ENCODE measurements at regions not wholly inside any gene's neighbourhood (a gene's known extent, or its start where the extent isn't known, plus 50 kb on each side); places are given as distances from the start of the nearest gene placed in this dataset.

GRCh38 chr7:156590212-156590611, 50.4 kb upstream of the RNF32 start:
- TF ChIP-seq CTCF (IDR thresholded peaks at IDR 0.05; ENCODE audit: control insufficient read depth, extremely low read depth, insufficient read depth), result no peak
- DNase-seq (ENCODE audit: low read depth), result no peak
- no peak overlapping the region for H3K4me3 ChIP-seq (ENCODE audit: low read depth, low read length)

- DNase-seq (ENCODE audit: low read depth), result no peak
- no peak for TF ChIP-seq CTCF (IDR thresholded peaks at IDR 0.05; ENCODE audit: control insufficient read depth, extremely low read depth, insufficient read depth)
- H3K4me3 ChIP-seq (ENCODE audit: low read depth, low read length), result no peak overlapping the region
Observed at GRCh38 chr7:156589808-156590207, 50.8 kb upstream of the RNF32 start.

GRCh38 chr7:156585926-156586325, 54.6 kb upstream of the RNF32 start:
- TF ChIP-seq CTCF (IDR thresholded peaks at IDR 0.05; ENCODE audit: control insufficient read depth, extremely low read depth, insufficient read depth), result no peak
- no peak for DNase-seq (ENCODE audit: low read depth)

GRCh38 chr7:156585025-156585648, 55.4 kb upstream of the RNF32 start:
- DNase-seq (ENCODE audit: low read depth), result no peak
- TF ChIP-seq CTCF (IDR thresholded peaks at IDR 0.05; ENCODE audit: control insufficient read depth, extremely low read depth, insufficient read depth), result no peak
- no peak overlapping the region for H3K4me3 ChIP-seq (ENCODE audit: low read depth, low read length)

More at GRCh38 chr7:156585926-156586325, 54.6 kb upstream of the RNF32 start:
- no peak overlapping the region for H3K4me3 ChIP-seq (ENCODE audit: low read depth, low read length)

GRCh38 chr7:156582591-156583123, 57.9 kb upstream of the RNF32 start:
- no peak overlapping the region for H3K4me3 ChIP-seq (ENCODE audit: low read depth, low read length)
- no peak for DNase-seq (ENCODE audit: low read depth)
- TF ChIP-seq CTCF (IDR thresholded peaks at IDR 0.05; ENCODE audit: control insufficient read depth, extremely low read depth, insufficient read depth), result peak; percentile 23; the same call in 1 of the 2 replicates

GRCh38 chr7:156580036-156580435, 60.5 kb upstream of the RNF32 start:
- no peak for DNase-seq (ENCODE audit: low read depth)
- TF ChIP-seq CTCF (IDR thresholded peaks at IDR 0.05; ENCODE audit: control insufficient read depth, extremely low read depth, insufficient read depth), result no peak
- no peak overlapping the region for H3K4me3 ChIP-seq (ENCODE audit: low read depth, low read length)

- H3K4me3 ChIP-seq (ENCODE audit: low read depth, low read length), result no peak overlapping the region
- no peak for DNase-seq (ENCODE audit: low read depth)
- no peak for TF ChIP-seq CTCF (IDR thresholded peaks at IDR 0.05; ENCODE audit: control insufficient read depth, extremely low read depth, insufficient read depth)
Observed at GRCh38 chr7:156579566-156579965, 61.0 kb upstream of the RNF32 start.

Measured in LNCaP clone FGC (cell line).